ENCODE measurements at regions not wholly inside any gene's neighbourhood (a gene's known extent, or its start where the extent isn't known, plus 50 kb on each side); places are given as distances from the start of the nearest gene placed in this dataset.
A peak's percentile ranks its signal among the peaks of the same experiment; 100 is the strongest.

GRCh38 chr9:86765746-86766430 lies 181.4 kb downstream of the GAS1 start:
- no peaks in the 10 kb centered on the region for H3K27me3 ChIP-seq
- no peaks in the 10 kb centered on the region for H3K36me3 ChIP-seq
- DNase-seq (ENCODE audit: low read depth in 1 of 2, low spot score in 1 of 2), result no peak
- no peaks in the 10 kb centered on the region for H3K4me1 ChIP-seq (ENCODE audit: low read depth)
- no peak overlapping the region for H3K4me3 ChIP-seq
- no peak overlapping the region for H3K27ac ChIP-seq
- H3K9me3 ChIP-seq (ENCODE audit: low read depth), result no peaks in the 10 kb centered on the region
- no peak for TF ChIP-seq CTCF (IDR thresholded peaks at IDR 0.05; ENCODE audit: low read depth, low read length)

GRCh38 chr9:86764671-86765343 lies 182.5 kb downstream of the GAS1 start:
- TF ChIP-seq CTCF (IDR thresholded peaks at IDR 0.05; ENCODE audit: low read depth, low read length), result no peak
- Histone ChIP-seq H3K27me3 (no peaks in the 10 kb centered on the region), H3K4me1 (ENCODE audit: low read depth) (no peaks in the 10 kb centered on the region), H3K36me3 (no peaks in the 10 kb centered on the region), H3K27ac (peak overlapping the region; percentile 11), H3K9me3 (ENCODE audit: low read depth) (no peaks in the 10 kb centered on the region), H3K4me3 (no peak overlapping the region)
- DNase-seq (ENCODE audit: low read depth in 1 of 2, low spot score in 1 of 2), result peak in 1 of 2 donors; percentile 21

GRCh38 chr9:86764221-86764624 lies 183.1 kb downstream of the GAS1 start:
- peak overlapping the region; percentile 11 for H3K27ac ChIP-seq
- no peak for DNase-seq (ENCODE audit: low read depth in 1 of 2, low spot score in 1 of 2)
- H3K36me3 ChIP-seq, result no peaks in the 10 kb centered on the region
- TF ChIP-seq CTCF (IDR thresholded peaks at IDR 0.05; ENCODE audit: low read depth, low read length), result no peak
- no peak overlapping the region for H3K4me3 ChIP-seq
- H3K27me3 ChIP-seq, result no peaks in the 10 kb centered on the region
- H3K9me3 ChIP-seq (ENCODE audit: low read depth), result no peaks in the 10 kb centered on the region
- no peaks in the 10 kb centered on the region for H3K4me1 ChIP-seq (ENCODE audit: low read depth)

GRCh38 chr9:86763791-86764190 lies 183.5 kb downstream of the GAS1 start:
- no peak for TF ChIP-seq CTCF (IDR thresholded peaks at IDR 0.05; ENCODE audit: low read depth, low read length)
- no peak overlapping the region for H3K4me3 ChIP-seq
- H3K4me1 ChIP-seq (ENCODE audit: low read depth), result no peaks in the 10 kb centered on the region
- DNase-seq (ENCODE audit: low read depth in 1 of 2, low spot score in 1 of 2), result no peak
- H3K9me3 ChIP-seq (ENCODE audit: low read depth), result no peaks in the 10 kb centered on the region
- no peak overlapping the region for H3K27ac ChIP-seq
- no peaks in the 10 kb centered on the region for H3K36me3 ChIP-seq
- no peaks in the 10 kb centered on the region for H3K27me3 ChIP-seq

GRCh38 chr9:86757382-86757720 lies 190.0 kb downstream of the GAS1 start:
- Histone ChIP-seq H3K27ac (no peak overlapping the region), H3K4me3 (no peak overlapping the region), H3K4me1 (ENCODE audit: low read depth) (no peaks in the 10 kb centered on the region), H3K36me3 (no peaks in the 10 kb centered on the region), H3K27me3 (no peaks in the 10 kb centered on the region), H3K9me3 (ENCODE audit: low read depth) (no peaks in the 10 kb centered on the region)
- DNase-seq (ENCODE audit: low read depth in 1 of 2, low spot score in 1 of 2), result no peak
- TF ChIP-seq CTCF (IDR thresholded peaks at IDR 0.05; ENCODE audit: low read depth, low read length), result no peak
